A673 (cell line): ENCODE measurements at regions not wholly inside any gene's neighbourhood (a gene's known extent, or its start where the extent isn't known, plus 50 kb on each side); places are given as distances from the start of the nearest gene placed in this dataset.

Experiments
- CTCF ChIP-seq: fragments of 300-800, 200-600 bp; sonication (generic); conservative IDR thresholded peaks from 2 replicates; pipeline ENCODE4 v1.5.1; 2017; ENCODE audit warnings: low read depth, mild to moderate bottlenecking, antibody characterized with exemption, low read length, moderate library complexity, mixed read lengths
- EZH2 ChIP-seq: fragments of 200-600 bp; sonication (generic); IDR thresholded peaks from 2 replicates; pipeline ENCODE4 v1.6.1; 2017; ENCODE audit warnings: borderline replicate concordance, low read depth, mild to moderate bottlenecking, mixed read lengths, antibody characterized with exemption, low read length; ENCODE audit not compliant: poor library complexity, severe bottlenecking

GRCh38 chr3:193798051-193798450 lies 205.0 kb downstream of the OPA1 start:
- no peak for TF ChIP-seq CTCF
- no peak for TF ChIP-seq EZH2
